Activated CD8-positive, alpha-beta memory T cell treated with anti-CD3 and anti-CD28 coated beads for 36 hours (primary cell): ENCODE measurements at regions not wholly inside any gene's neighbourhood (a gene's known extent, or its start where the extent isn't known, plus 50 kb on each side); places are given as distances from the start of the nearest gene placed in this dataset.
"Not testable (repeated sequence)": the region's sequence is repeated elsewhere in the genome, so short reads cannot be mapped to it uniquely, and the experiment has no call there.

Experiments
- CTCF ChIA-PET: fragments of 350-600 bp; sonication (Branson Sonifier 250); formaldehyde crosslinking; loops from one replicate; lab custom pipeline; 2021; ENCODE audit warnings: antibody characterized with exemption; lab: Charles Lee
- POLR2A ChIA-PET: fragments of 350-600 bp; sonication (Branson Sonifier 250); formaldehyde crosslinking; loops from one replicate; lab custom pipeline; 2021; ENCODE audit warnings: antibody characterized with exemption; lab: Charles Lee

- ChIA-PET CTCF (no interaction called here), POLR2A (no interaction called here)
Measured at GRCh38 chr5:100401149-100401548, 134.0 kb upstream of the FAM174A start.

- CTCF ChIA-PET, POLR2A ChIA-PET: not testable (repeated sequence)
Measured at GRCh38 chr5:100398815-100399214, 136.4 kb upstream of the FAM174A start.

- POLR2A ChIA-PET, CTCF ChIA-PET: not testable (repeated sequence)
Measured at GRCh38 chr5:100379254-100379858, 155.8 kb upstream of the FAM174A start.

- CTCF ChIA-PET, POLR2A ChIA-PET: not testable (repeated sequence)
Measured at GRCh38 chr5:100364757-100365478, 170.3 kb upstream of the FAM174A start.

GRCh38 chr5:100364343-100364742 lies 170.8 kb upstream of the FAM174A start:
- POLR2A ChIA-PET, CTCF ChIA-PET: not testable (repeated sequence)

GRCh38 chr5:100359998-100360397 lies 175.2 kb upstream of the FAM174A start:
- POLR2A ChIA-PET, CTCF ChIA-PET: not testable (repeated sequence)

- CTCF ChIA-PET, POLR2A ChIA-PET: not testable (repeated sequence)
Measured at GRCh38 chr5:100346269-100346668, 188.9 kb upstream of the FAM174A start.

GRCh38 chr5:100341485-100341884 lies 193.7 kb upstream of the FAM174A start:
- POLR2A ChIA-PET = not testable (repeated sequence)

GRCh38 chr5:100322483-100322882 lies 212.7 kb upstream of the FAM174A start:
- CTCF ChIA-PET = no interaction called here

More at GRCh38 chr5:100341485-100341884, 193.7 kb upstream of the FAM174A start:
- CTCF ChIA-PET = not testable (repeated sequence)

GRCh38 chr5:100319885-100320284 lies 215.3 kb upstream of the FAM174A start:
- CTCF ChIA-PET = no interaction called here

More at GRCh38 chr5:100322483-100322882, 212.7 kb upstream of the FAM174A start:
- POLR2A ChIA-PET = no interaction called here

GRCh38 chr5:100313657-100314056 lies 221.5 kb upstream of the FAM174A start:
- CTCF ChIA-PET = no interaction called here
- POLR2A ChIA-PET = no interaction called here

More at GRCh38 chr5:100319885-100320284, 215.3 kb upstream of the FAM174A start:
- POLR2A ChIA-PET = no interaction called here

GRCh38 chr5:100311806-100312205 lies 223.4 kb upstream of the FAM174A start:
- ChIA-PET POLR2A (no interaction called here), CTCF (no interaction called here)

- POLR2A ChIA-PET = no interaction called here
- CTCF ChIA-PET = no interaction called here
Measured at GRCh38 chr5:100306000-100306399, 229.2 kb upstream of the FAM174A start.

GRCh38 chr5:100303216-100303615 lies 232.0 kb upstream of the FAM174A start:
- ChIA-PET POLR2A (no interaction called here), CTCF (no interaction called here)

GRCh38 chr5:100299261-100299660 lies 235.9 kb upstream of the FAM174A start:
- ChIA-PET CTCF (no interaction called here), POLR2A (no interaction called here)

- POLR2A ChIA-PET = no interaction called here
- CTCF ChIA-PET = no interaction called here
Measured at GRCh38 chr5:100276071-100276470, 259.1 kb upstream of the FAM174A start.

- ChIA-PET POLR2A (no interaction called here), CTCF (no interaction called here)
Measured at GRCh38 chr5:100275631-100276030, 259.5 kb upstream of the FAM174A start.

GRCh38 chr5:100273846-100274580 lies 261.2 kb upstream of the FAM174A start:
- POLR2A ChIA-PET = no interaction called here
- CTCF ChIA-PET = no interaction called here

- ChIA-PET CTCF (no interaction called here), POLR2A (no interaction called here)
Measured at GRCh38 chr5:100270023-100270771, 265.0 kb upstream of the FAM174A start.

- CTCF ChIA-PET = no interaction called here
- POLR2A ChIA-PET = no interaction called here
Measured at GRCh38 chr5:100260968-100261367, 274.2 kb upstream of the FAM174A start.
